AG10803 (cell line): ENCODE measurements at regions not wholly inside any gene's neighbourhood (a gene's known extent, or its start where the extent isn't known, plus 50 kb on each side); places are given as distances from the start of the nearest gene placed in this dataset.

ENCODE experiments used
- DNase-seq: peaks from one replicate; pipeline ENCODE4 v3.0.0; 2010; ENCODE audit warnings: low read depth
- H3K4me3 ChIP-seq: 2 replicates; pipeline ENCODE4 v1.5.1; 2011; ENCODE audit warnings: mild to moderate bottlenecking, low read length, control low read depth
- TF ChIP-seq, protein P1 (sequence below): conservative IDR thresholded peaks from 2 replicates; pipeline ENCODE4 v1.5.1; 2011; ENCODE audit warnings: mild to moderate bottlenecking, low read length, control low read depth, inconsistent platforms

DNA sequence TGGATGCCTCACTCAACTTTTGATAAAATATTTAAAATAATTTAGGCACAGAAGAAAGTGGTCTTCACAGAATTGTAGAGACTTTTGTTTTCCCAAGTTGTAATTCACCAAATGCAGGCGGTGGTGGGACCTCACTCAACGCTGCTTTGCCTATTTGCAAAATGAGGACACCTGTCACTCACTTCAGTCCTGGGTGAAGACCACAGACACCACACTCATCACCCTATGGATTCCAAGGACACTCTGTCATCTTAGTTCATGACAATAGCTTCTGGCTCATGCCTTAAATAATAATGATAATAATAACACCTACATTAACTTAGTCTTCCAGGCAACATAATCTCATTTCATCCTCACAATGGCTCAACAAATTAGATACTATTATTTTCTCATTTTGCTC lies 234.4 kb downstream of the RNF152 start:
- TF ChIP-seq, protein P1, sequence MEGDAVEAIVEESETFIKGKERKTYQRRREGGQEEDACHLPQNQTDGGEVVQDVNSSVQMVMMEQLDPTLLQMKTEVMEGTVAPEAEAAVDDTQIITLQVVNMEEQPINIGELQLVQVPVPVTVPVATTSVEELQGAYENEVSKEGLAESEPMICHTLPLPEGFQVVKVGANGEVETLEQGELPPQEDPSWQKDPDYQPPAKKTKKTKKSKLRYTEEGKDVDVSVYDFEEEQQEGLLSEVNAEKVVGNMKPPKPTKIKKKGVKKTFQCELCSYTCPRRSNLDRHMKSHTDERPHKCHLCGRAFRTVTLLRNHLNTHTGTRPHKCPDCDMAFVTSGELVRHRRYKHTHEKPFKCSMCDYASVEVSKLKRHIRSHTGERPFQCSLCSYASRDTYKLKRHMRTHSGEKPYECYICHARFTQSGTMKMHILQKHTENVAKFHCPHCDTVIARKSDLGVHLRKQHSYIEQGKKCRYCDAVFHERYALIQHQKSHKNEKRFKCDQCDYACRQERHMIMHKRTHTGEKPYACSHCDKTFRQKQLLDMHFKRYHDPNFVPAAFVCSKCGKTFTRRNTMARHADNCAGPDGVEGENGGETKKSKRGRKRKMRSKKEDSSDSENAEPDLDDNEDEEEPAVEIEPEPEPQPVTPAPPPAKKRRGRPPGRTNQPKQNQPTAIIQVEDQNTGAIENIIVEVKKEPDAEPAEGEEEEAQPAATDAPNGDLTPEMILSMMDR, result no peak
- no peak overlapping the region for H3K4me3 ChIP-seq
- no peak for DNase-seq

DNA sequence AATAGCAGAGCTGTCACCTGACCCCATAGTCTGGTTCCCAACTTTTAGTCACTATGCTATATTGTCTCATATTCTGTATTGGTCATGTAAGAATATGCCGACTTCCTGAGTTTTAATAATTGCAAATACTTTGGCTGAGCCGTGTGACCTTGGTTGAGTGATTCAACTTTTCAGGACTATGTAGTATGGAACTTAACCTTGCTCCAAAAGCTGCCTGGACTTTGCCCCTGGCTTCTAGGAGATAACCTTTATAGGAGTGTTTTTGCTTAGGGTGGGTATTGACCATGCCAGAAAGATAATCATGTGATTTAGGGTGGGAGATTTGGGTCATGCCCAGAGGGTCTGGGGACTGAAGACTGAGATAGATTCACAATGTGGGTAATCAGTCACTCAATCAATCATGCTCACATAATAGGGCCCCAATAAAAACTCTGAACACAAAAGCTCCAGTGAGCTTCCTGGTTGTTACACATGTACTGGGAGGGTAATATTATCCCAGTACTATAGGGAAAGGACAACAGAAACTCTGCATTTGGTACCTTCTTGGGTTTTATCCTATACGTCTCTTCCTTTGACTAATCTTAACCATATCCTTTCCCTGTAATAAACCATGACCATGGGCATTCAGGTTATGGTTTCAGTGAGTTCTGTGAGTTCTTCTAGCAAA lies 235.6 kb downstream of the RNF152 start:
- H3K4me3 ChIP-seq, result no peak overlapping the region
- no peak for DNase-seq
- TF ChIP-seq, protein P1, result no peak

DNA sequence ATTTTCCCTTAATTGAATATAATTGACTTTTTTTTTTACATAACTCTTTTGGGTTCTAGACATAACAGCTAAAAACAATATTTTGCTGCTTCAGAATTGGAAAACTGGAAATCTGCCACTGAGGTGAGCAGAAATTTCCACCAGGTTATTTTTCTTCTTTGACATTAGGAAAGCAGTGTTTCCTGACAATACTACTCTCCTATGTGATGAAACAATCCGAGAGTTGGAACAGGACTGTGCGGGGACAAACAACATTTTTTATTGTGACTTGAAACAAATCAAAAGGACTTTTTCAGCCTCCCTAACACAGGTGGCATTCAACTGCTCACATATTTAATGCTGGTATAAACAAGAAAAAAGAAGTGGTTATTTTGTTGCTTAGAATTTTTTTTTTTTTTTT lies 237.2 kb downstream of the RNF152 start:
- no peak for DNase-seq
- H3K4me3 ChIP-seq, result no peak overlapping the region
- TF ChIP-seq, protein P1, result no peak

DNA sequence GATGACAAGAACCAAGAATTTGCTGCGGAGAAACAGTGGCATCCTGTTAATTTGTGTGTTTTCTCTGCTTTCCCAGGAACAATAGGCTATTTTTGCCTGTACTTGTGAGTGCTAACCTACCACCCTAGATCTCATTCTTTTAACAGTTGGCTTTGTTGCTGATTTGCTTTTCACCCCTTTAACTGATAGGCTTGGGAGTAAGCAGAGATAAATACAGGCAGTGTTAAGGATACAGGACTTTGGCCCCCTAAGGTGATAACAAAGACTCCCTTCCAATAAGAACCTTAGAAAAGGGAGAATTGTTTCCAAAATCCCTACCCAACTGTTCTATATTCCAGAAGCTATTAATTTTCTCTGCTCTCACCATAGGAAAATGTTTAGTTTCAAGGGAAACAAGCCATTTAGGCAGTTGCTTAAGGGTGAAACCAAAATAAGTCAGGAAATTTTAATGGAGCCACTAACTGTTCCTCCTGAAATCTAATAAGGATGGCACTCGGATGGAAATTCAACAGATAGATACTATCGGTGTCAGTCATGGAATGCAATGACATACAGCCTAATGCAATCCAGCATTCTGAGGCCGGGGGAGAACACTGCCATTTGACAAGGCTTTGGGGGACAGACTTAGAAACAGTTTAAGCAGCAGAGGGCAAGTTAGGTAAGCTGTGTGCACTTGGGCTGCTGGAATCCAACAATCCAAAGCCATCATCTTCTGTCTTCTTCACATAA lies 238.8 kb downstream of the RNF152 start:
- no peak for DNase-seq
- no peak overlapping the region for H3K4me3 ChIP-seq
- TF ChIP-seq, protein P1, result no peak

DNA sequence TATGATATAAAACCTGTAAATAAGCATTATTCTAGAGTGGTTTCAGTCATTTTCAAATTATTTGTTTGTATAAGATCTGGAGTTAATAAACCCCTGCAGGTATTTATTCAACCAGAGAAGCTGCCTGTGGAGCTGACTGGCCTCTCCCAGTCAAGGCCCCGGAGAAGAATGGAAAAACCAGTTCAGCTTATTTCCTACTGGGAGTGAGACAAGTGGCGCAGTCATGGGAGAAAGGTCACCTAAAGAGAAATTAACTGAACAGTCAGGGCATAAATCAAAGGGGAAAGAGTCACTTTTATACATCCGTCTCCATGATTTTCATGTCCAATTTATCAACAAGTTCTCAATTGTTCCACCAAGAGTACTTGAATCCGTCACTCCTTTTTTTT lies 240.9 kb downstream of the RNF152 start:
- DNase-seq, result no peak
- no peak overlapping the region for H3K4me3 ChIP-seq
- TF ChIP-seq, protein P1, result no peak

DNA sequence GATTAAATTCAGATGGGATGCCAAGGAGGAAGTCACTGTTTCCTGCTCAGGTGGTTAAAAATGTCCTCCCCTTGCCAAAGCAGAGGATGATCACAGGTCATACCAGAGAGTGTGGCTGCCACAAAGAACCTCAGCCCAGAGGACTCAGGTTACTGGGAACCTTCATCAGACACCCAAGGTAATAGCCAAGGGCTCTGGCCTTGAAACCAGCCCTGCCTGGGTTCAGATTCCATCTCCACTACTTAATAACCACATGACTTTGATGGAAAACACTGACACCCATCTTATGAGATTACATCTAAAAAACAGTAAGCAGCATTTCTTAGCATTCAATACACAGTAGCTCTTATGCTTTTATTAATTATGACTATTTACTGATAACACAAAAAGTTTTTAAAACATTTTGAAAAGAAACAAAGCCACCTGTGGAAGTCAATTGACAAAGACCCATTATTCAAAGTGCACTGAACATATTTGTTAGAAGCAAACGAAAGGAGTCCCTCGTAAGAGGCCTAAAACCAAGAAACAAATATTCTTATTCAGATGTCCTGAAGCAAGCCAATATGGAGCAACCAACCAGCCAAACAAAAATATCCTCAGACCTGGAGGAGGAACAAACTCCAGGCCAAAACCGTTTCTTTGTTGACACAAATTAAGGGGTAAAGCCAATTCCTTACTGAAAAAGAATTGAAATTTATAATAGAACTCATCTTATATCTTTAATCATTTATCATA lies 241.5 kb downstream of the RNF152 start:
- DNase-seq, result no peak
- TF ChIP-seq, protein P1, result no peak
- H3K4me3 ChIP-seq, result no peak overlapping the region
